Fibroblast of skin of scalp (primary cell): ENCODE measurements at regions not wholly inside any gene's neighbourhood (a gene's known extent, or its start where the extent isn't known, plus 50 kb on each side); places are given as distances from the start of the nearest gene placed in this dataset.
"Not testable (repeated sequence)": the region's sequence is repeated elsewhere in the genome, so short reads cannot be mapped to it uniquely, and the experiment has no call there.

Experiments
- DNase-seq: peaks from one replicate; pipeline ENCODE4 v3.0.0-alpha.2; 2013

GRCh38 chr4:175281894-175282293 is 363.7 kb downstream of the ADAM29 start:
- no peak for DNase-seq

DNA sequence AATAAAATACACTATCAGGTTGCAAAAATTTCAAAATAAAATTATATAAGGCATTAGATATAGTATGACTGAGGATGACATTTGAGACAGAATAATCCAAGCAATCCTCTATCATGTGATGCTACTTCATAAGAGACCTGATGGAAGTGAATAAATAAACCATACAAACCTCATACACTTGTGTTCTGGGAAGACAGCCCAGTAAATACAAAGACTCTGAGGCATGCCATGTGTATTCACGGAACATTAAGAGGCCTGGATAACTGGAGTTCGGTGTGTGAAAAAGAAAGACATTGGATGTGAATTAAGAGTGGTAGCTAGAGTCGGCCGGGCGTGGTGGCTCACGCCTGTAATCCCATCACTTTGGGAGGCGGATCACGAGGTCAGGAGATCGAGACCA is 364.2 kb downstream of the ADAM29 start:
- DNase-seq, result no peak

- DNase-seq, result peak; percentile 59
These were observed 372.2 kb downstream of the ADAM29 start for GRCh38 chr4:175290401-175290800.

GRCh38 chr4:175297965-175298565 is 379.9 kb downstream of the ADAM29 start:
- DNase-seq, result peak; percentile 11

GRCh38 chr4:175306436-175306835 is 388.3 kb downstream of the ADAM29 start:
- no peak for DNase-seq

- DNase-seq, result no peak
These were observed 389.2 kb downstream of the ADAM29 start for GRCh38 chr4:175307326-175307725.

- DNase-seq, result peak; percentile 82
These were observed 390.1 kb downstream of the ADAM29 start for GRCh38 chr4:175308236-175308635.

GRCh38 chr4:175309041-175309440 is 390.9 kb downstream of the ADAM29 start:
- peak; percentile 22 for DNase-seq

DNA sequence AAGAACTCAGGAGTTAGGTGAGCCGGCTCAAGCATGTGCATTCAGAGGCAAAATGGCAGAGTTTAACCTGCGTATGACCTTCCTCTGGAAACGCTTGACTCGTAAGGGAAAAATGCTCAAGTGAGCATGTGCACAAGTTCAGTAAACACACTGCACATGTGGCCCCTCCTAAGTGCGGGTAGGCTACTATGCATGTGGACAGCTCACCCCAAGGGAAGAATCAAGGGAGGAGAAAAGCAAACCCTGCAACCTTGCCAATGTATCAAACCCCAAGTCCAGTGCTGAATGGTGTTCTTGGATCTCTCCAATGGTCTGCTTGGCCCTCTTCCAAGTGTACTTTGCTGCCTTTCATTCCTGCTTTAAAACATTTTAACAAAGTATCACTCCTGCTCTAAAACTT is 407.1 kb downstream of the ADAM29 start:
- peak; percentile 2 for DNase-seq

- DNase-seq, result no peak
These were observed 408.6 kb downstream of the ADAM29 start for GRCh38 chr4:175326796-175327195.

DNA sequence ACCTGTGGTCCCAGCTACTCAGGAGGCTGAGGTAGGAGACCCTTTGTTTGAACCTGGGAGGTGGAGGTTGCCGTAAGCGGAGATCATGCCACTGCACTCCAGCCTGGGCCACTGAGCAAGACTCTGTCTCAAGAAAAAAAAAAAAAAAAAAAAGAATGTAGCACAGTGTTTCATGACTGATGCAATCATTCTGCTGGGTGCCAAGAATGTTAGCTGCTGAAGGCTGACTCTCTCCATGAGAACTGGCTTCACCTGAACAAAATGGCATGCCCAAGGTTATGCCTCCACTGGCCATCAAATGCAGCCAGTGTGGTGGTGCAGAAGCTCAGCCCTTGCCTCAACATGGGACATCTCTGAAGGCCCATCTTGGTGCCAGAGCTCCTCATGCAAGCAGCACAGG is 412.1 kb downstream of the ADAM29 start:
- peak; percentile 37 for DNase-seq

GRCh38 chr4:175330652-175331051 is 412.5 kb downstream of the ADAM29 start:
- DNase-seq, result peak; percentile 62

DNA sequence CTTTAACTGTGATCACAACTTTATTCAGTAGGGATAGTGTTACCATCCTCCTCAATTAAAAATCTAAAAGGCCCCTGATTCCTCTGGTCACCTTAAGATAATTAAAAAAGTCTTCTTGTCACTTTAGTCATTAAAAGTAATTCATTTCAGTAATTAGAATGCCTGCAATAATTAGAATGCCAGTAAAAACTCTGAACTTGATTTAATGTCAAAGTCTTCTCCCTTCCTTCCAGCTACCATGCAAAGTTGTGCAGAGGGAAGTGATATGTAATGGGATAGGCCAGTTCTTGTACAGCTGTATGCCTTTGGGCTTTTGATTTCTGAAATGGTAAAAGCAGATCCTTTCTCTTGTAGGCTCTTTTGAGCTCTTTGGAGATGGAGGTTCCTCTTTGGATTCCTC is 417.2 kb downstream of the ADAM29 start:
- DNase-seq, result no peak

GRCh38 chr4:175336570-175336969 is 418.4 kb downstream of the ADAM29 start:
- DNase-seq, result not testable (repeated sequence)

- DNase-seq, result peak; percentile 31
These were observed 421.0 kb downstream of the ADAM29 start for GRCh38 chr4:175339100-175339707.

GRCh38 chr4:175341203-175341755 is 423.1 kb downstream of the ADAM29 start:
- DNase-seq, result peak; percentile 43

DNA sequence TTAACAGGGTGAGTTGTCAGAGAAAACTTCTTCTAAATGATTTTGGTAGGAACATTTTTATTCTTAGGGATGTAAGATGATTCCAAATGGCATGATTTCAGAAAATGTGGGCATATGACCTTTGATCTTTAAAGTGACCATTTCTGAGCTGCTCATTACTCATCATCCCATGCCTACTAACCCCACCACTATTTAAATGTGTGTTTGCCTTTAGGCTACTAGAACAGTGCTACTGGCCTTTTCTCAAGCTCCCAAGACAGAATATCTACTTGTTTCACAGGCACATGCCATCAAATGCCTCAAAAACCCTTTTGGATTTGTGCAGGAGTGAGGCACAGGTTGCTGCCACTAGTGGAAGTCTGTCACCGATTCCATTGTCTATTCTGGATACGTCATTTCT is 428.2 kb downstream of the ADAM29 start:
- no peak for DNase-seq

- DNase-seq, result no peak
These were observed 432.1 kb downstream of the ADAM29 start for GRCh38 chr4:175350246-175350645.

GRCh38 chr4:175351473-175351872 is 433.3 kb downstream of the ADAM29 start:
- DNase-seq, result no peak

GRCh38 chr4:175369087-175369486 is 443.0 kb downstream of the GPM6A start:
- peak; percentile 71 for DNase-seq

- no peak for DNase-seq
These were observed 441.0 kb downstream of the GPM6A start for GRCh38 chr4:175371091-175371490.

DNA sequence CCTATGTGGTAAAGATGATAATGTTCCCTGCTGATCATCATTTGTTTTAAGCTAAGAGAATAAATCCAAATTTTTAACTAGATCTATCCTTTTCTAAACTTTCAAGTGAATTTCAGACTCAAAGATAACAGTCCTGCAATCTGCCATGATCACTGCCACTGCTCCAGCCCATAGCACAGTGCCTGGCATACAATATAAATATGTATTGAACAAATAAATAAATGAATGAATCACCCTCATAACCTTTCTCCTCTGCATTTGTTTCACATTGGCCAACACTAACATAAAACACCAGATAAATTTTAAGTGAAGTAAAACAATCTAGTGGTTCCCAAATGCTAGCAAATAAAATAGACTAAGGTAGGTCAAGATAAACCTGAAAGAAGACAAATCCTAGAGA is 439.0 kb downstream of the GPM6A start:
- peak; percentile 12 for DNase-seq

- no peak for DNase-seq
These were observed 437.6 kb downstream of the GPM6A start for GRCh38 chr4:175374459-175374858.

DNA sequence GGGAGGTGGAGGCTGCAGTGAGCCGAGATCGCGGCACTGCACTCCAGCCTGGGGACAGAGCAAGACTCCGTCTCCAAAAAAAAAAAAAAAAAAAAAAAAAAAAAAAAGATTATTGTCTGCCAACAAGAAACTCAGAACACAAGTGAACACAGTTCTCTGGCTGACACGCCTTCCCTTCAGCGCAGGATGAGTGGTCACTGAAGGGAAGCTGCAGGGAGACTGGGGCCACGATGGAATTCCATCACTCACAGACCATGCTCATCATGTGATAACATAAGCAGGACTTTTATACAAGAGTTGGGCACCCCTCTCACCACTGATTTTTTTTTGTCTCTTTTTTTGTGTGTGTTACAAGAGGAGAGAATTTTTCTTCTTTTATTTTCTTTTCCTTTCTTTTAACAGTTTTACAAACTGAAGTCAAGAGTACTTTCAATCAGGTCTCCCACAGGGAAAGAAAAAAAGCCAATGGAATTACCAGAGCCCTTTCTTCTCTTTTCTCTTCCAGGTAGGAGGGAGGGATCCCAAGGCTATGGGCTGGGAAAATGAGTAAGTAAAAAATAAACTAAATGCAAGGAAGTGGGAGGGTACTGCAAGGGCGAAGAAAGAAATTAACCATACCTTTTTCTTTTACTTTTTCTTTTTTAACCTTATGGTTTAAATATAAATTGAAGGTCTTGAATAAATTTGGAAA is 435.6 kb downstream of the GPM6A start:
- no peak for DNase-seq
